ENCODE measurements at regions not wholly inside any gene's neighbourhood (a gene's known extent, or its start where the extent isn't known, plus 50 kb on each side); places are given as distances from the start of the nearest gene placed in this dataset.
"Not testable (repeated sequence)": the region's sequence is repeated elsewhere in the genome, so short reads cannot be mapped to it uniquely, and the experiment has no call there.

GRCh38 chr9:90226839-90227338 lies 415.7 kb downstream of the DIRAS2 start:
- H3K4me2 ChIP-seq (ENCODE audit: low read depth, low read length, poor library complexity, severe bottlenecking); H2AFZ ChIP-seq (ENCODE audit: low read depth, low read length, severe bottlenecking); H3K9ac ChIP-seq (ENCODE audit: low read length); H3F3A ChIP-seq (ENCODE audit: insufficient read depth); H4K20me1 ChIP-seq (ENCODE audit: low read depth, low read length); H3K27ac ChIP-seq (ENCODE audit: low read depth, low read length); H3K4me3 ChIP-seq (ENCODE audit: insufficient read depth, low read length, poor library complexity, severe bottlenecking); H3K79me2 ChIP-seq (ENCODE audit: insufficient read depth, low read length); H3K27me3 ChIP-seq (ENCODE audit: low read length); H3K36me3 ChIP-seq (ENCODE audit: low read length); H3K9me2 ChIP-seq (replicated peaks; ENCODE audit: insufficient read depth, low read length); H3K9me3 ChIP-seq (ENCODE audit: insufficient read depth, low read length): not testable (repeated sequence)
- TF ChIP-seq CTCF (IDR thresholded peaks at IDR 0.05; ENCODE audit: insufficient read depth, low read length, poor library complexity, severe bottlenecking), result peak; percentile 44

- not testable (repeated sequence) for H3K4me3 ChIP-seq (ENCODE audit: insufficient read depth, low read length, poor library complexity, severe bottlenecking); H3K27me3 ChIP-seq (ENCODE audit: low read length); H3K36me3 ChIP-seq (ENCODE audit: low read length); H3K4me2 ChIP-seq (ENCODE audit: low read depth, low read length, poor library complexity, severe bottlenecking); H3K9me2 ChIP-seq (replicated peaks; ENCODE audit: insufficient read depth, low read length); H3K27ac ChIP-seq (ENCODE audit: low read depth, low read length); H4K20me1 ChIP-seq (ENCODE audit: low read depth, low read length); H2AFZ ChIP-seq (ENCODE audit: low read depth, low read length, severe bottlenecking); H3F3A ChIP-seq (ENCODE audit: insufficient read depth); H3K9me3 ChIP-seq (ENCODE audit: insufficient read depth, low read length); H3K79me2 ChIP-seq (ENCODE audit: insufficient read depth, low read length); H3K9ac ChIP-seq (ENCODE audit: low read length)
Measured at GRCh38 chr9:90233081-90233480, 409.5 kb downstream of the DIRAS2 start.

- H3K9me2 ChIP-seq (replicated peaks; ENCODE audit: insufficient read depth, low read length), result no peaks in the 10 kb centered on the region
- no peak overlapping the region for H3K27ac ChIP-seq (ENCODE audit: low read depth, low read length)
- no peak overlapping the region for H3K4me2 ChIP-seq (ENCODE audit: low read depth, low read length, poor library complexity, severe bottlenecking)
- no peaks in the 10 kb centered on the region for H3K9me3 ChIP-seq (ENCODE audit: insufficient read depth, low read length)
- H3K9ac ChIP-seq (ENCODE audit: low read length), result no peak overlapping the region
- no peaks in the 10 kb centered on the region for H4K20me1 ChIP-seq (ENCODE audit: low read depth, low read length)
- H3K79me2 ChIP-seq (ENCODE audit: insufficient read depth, low read length), result no peaks in the 10 kb centered on the region
- H3F3A ChIP-seq (ENCODE audit: insufficient read depth), result no peaks in the 10 kb centered on the region
- no peak overlapping the region for H2AFZ ChIP-seq (ENCODE audit: low read depth, low read length, severe bottlenecking)
- TF ChIP-seq CTCF (IDR thresholded peaks at IDR 0.05; ENCODE audit: insufficient read depth, low read length, poor library complexity, severe bottlenecking), result no peak
- no peak for TF ChIP-seq EZH2phosphoT487 (conservative IDR thresholded peaks at IDR 0.05; ENCODE audit: low read length)
- no peak overlapping the region for H3K4me3 ChIP-seq (ENCODE audit: insufficient read depth, low read length, poor library complexity, severe bottlenecking)
- no peaks in the 10 kb centered on the region for H3K27me3 ChIP-seq (ENCODE audit: low read length)
- H3K36me3 ChIP-seq (ENCODE audit: low read length), result no peaks in the 10 kb centered on the region
Measured at GRCh38 chr9:90240541-90240940, 402.1 kb downstream of the DIRAS2 start.

- no peak for TF ChIP-seq CTCF (IDR thresholded peaks at IDR 0.05; ENCODE audit: insufficient read depth, low read length, poor library complexity, severe bottlenecking)
- no peak for TF ChIP-seq EZH2phosphoT487 (conservative IDR thresholded peaks at IDR 0.05; ENCODE audit: low read length)
- Histone ChIP-seq H3K36me3 (ENCODE audit: low read length) (no peaks in the 10 kb centered on the region), H3K27ac (ENCODE audit: low read depth, low read length) (no peak overlapping the region), H3K27me3 (ENCODE audit: low read length) (no peaks in the 10 kb centered on the region), H3F3A (ENCODE audit: insufficient read depth) (no peaks in the 10 kb centered on the region), H4K20me1 (ENCODE audit: low read depth, low read length) (no peaks in the 10 kb centered on the region), H3K4me3 (ENCODE audit: insufficient read depth, low read length, poor library complexity, severe bottlenecking) (no peak overlapping the region), H3K9me3 (ENCODE audit: insufficient read depth, low read length) (no peaks in the 10 kb centered on the region), H3K4me2 (ENCODE audit: low read depth, low read length, poor library complexity, severe bottlenecking) (no peak overlapping the region), H3K9me2 (replicated peaks; ENCODE audit: insufficient read depth, low read length) (no peaks in the 10 kb centered on the region), H2AFZ (ENCODE audit: low read depth, low read length, severe bottlenecking) (no peak overlapping the region), H3K79me2 (ENCODE audit: insufficient read depth, low read length) (no peaks in the 10 kb centered on the region), H3K9ac (ENCODE audit: low read length) (no peak overlapping the region)
Measured at GRCh38 chr9:90245661-90246060, 397.0 kb downstream of the DIRAS2 start.

Measured in SU-DHL-6 (cell line).